ENCODE measurements at regions not wholly inside any gene's neighbourhood (a gene's known extent, or its start where the extent isn't known, plus 50 kb on each side); places are given as distances from the start of the nearest gene placed in this dataset.

GRCh38 chr14:42734041-42734440 is 1127.4 kb downstream of the LRFN5 start:
- TF ChIP-seq, protein P1, sequence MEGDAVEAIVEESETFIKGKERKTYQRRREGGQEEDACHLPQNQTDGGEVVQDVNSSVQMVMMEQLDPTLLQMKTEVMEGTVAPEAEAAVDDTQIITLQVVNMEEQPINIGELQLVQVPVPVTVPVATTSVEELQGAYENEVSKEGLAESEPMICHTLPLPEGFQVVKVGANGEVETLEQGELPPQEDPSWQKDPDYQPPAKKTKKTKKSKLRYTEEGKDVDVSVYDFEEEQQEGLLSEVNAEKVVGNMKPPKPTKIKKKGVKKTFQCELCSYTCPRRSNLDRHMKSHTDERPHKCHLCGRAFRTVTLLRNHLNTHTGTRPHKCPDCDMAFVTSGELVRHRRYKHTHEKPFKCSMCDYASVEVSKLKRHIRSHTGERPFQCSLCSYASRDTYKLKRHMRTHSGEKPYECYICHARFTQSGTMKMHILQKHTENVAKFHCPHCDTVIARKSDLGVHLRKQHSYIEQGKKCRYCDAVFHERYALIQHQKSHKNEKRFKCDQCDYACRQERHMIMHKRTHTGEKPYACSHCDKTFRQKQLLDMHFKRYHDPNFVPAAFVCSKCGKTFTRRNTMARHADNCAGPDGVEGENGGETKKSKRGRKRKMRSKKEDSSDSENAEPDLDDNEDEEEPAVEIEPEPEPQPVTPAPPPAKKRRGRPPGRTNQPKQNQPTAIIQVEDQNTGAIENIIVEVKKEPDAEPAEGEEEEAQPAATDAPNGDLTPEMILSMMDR (conservative IDR thresholded peaks at IDR 0.05) = no peak
- no peak for TF ChIP-seq ZFX (IDR thresholded peaks at IDR 0.05)
